GM19351 (cell line): ENCODE measurements at regions not wholly inside any gene's neighbourhood (a gene's known extent, or its start where the extent isn't known, plus 50 kb on each side); places are given as distances from the start of the nearest gene placed in this dataset.

Experiments
- ATAC-seq: cut with Tn5 transposase; IDR thresholded peaks from one replicate; pipeline ENCODE4 v1.9.1; 2021; ENCODE audit warnings: mild to moderate bottlenecking, moderate library complexity; ENCODE audit not compliant: unreplicated experiment

DNA sequence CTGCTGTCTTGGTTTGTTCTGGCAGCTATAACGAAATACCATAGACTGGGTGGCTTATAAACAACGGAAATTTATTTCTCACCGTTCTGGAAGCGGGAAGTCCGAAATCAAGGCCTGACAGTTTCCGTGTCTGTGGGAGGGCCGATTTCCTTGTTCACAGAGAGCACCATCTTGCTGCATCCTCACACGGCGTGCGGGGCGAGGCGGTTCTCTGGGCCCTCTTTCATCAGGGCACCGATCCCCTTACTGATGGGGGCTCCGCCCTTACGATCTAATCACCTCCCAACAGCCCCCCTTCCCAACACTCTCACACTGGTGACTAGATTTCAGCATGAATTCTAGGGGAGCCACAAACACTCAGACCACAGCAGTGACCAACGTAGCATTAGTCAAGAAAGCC lies 578.3 kb upstream of the FAT1 start:
- no peak for ATAC-seq

DNA sequence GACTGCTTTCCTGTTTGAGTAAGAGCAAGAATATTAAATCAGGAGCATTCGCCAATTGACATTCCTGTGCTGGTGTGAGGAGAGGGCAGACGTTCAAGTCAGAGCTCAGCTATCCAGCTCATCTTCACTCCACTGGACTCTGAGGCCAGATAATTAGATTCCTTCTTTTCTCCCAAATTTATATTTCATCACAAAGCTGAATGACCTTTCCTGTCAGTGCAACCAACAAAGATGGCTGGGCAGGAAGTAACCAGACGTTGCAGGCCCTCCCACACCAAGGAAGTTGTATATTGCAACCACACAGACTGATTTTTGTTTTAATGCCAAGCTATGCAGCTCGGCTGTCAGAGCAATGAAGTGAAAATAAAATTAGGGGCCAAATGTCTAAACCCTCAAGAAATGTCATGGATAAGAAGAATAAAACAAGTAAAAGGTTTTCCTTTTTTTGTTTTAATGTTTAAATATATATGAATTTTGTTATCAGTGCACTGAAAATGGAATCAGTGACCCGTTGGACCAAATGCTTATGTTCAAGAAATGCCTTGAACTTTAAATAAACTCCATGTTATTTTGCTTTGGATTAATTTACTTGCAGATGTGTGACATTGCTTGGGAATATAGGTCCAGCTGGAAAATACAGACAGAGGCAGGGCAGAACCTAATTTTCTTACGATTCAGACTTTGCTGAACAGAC lies 578.9 kb upstream of the FAT1 start:
- no peak for ATAC-seq

DNA sequence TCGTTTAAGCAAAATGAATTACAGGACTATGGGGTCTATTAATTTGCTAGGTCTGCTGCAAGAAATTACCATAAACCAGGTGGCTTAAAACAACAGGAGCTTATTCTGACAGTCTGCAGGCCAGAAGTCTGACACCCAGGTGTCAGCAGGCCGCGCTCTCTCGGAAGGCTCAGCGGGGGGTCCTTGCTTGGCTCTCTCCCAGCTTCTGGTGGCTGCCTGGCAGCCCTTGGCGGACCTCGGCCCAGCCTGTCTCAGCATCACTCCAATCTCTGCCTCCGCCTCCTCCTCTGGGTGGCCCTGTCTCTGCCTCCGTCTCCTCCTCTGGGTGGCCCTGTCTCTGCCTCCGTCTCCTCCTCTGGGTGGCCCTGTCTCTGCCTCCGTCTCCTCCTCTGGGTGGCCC lies 580.5 kb upstream of the FAT1 start:
- ATAC-seq: no peak

DNA sequence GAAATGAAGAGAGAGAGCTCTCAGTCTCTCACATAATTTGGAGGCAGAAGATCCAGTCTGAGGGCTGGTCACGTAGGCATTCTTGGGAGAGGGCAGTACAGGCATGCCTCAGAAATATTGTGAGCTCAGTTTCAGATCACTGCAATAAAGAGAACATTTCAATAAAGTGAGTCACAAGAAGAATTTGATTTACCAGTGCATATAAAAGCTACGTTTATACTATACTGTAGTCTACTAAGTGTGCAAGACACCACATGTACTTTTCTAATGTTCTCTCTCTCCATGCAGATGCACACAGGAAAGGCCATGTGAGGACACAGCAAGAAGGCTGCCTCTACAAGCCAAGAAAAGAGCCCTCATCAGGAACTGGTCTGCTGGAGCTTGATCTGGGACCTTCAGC lies 583.5 kb upstream of the FAT1 start:
- no peak for ATAC-seq

DNA sequence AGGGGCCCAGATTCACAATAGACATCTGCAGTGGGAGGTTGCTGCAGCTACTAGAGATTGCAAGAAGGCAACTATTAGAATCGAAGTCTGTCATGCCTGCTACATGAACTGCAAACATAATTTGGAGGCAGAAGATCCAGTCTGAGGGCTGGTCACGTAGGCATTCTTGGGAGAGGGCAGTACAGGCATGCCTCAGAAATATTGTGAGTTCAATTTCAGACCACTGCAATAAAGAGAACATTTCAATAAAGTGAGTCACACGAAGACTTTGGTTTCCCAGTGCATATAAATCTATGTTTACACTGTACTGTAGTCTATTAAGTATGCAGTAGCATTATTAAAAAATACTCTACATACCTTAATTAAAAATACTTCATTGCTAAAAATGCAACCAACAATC lies 585.8 kb upstream of the FAT1 start:
- no peak for ATAC-seq

DNA sequence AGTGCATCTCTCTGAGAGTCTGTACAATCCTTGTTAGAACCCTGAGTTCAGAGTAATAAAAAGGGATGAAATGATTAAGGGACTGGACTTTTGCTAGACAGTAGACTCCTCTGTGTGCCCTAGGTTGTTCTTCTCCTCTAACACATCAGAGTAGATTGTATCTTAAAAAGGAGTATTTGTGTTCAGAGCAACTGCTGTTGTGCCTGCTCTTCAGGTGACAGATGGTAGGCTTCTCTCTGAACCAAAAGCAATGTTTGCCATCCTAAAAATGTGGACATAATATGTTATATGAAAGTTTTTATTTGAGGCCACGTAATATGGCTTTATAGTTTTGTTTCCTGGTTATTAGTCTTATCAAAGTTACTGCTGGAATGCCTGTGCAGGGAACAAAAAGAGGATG lies 588.6 kb upstream of the FAT1 start:
- no peak for ATAC-seq

DNA sequence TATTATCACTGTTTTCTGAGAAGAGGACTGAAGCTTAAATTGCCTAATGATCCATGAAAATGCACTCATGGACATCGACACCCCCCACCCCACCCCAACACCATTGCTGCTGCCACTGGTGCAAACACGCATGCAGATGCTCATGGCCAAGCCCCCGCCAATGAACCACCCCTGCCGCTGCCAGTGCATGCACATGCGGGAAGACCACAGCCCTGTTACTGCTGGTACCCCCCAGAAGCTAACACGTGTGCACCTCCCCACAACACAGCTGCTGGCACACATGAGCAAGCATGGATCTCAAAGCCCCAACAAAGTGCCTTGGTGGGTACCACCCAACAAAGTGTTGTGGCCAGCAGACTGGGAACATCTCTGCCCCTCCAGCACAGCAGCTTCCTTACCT lies 594.1 kb upstream of the FAT1 start:
- ATAC-seq: no peak

DNA sequence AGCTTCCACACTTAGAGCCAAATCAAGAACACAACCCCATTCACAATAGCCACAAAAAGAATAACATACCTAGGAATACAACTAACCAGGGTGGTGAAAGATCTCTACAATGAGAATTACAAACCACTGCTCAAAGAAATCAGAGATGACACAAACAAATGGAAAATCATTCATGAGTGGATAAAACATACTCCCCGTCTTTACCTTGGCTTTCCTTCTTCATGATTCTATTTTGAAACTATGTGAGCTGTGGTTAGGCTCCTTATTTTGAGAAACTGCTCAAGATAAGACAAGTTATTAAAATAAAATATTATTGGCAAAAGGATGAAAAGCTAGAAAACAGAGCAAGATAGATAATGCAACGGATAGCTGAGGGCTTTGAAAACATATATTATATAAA lies 598.1 kb upstream of the FAT1 start:
- no peak for ATAC-seq

DNA sequence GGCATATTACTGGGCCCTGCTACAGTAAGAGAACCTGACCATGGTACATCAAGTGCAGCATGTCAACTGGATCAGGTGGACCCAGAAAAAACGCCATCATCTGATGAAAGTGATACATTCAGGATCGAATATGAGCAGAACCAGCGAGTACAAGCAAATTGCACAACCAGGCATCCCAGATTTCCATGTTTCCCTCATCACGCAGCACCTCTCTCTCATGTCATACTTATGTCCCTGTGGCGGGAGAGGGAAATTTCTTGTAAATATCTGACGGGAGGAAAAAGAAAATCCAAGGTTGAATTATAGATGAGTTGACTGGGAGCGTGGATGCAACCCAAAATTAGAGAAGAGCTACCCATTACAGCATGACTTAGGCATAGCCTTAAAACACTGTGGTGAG lies 608.5 kb upstream of the FAT1 start:
- ATAC-seq: no peak

DNA sequence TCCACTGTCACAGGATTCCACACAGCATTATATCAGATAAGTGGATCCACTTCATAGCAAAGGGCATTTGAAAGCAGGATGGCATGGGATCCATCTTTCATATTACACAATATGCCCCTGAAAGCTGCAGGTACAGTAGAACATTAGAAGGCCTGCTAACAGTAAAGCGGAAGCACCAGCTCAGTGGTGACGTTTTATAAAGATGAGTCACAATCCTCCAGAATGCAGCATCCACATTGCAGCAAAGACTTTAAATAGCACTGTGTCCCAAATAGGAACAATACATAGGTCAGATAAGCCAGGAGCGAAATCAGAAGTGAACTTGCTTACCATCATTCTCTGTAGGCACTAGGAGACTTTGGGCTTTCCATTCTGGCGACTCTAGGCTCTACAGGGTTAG lies 609.5 kb upstream of the FAT1 start:
- ATAC-seq: no peak

DNA sequence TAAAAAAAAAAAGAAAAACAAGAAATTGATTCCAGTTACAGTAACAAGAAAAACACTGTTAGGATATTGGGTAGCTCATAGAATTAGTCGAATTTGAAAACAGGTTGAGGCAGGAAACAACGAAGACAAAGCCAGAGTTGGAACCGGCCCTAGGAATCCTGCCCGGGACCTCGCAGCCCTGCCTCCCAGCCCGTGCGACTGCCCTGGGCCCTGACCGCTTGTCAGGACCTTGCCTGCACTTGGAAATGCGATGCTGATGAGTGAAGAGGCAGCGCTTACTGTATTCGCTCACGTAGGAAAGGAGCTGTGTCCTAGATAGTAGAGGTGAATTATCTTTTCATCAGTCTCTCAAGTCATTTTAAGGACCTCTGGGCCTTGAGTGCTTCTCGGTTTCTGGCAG lies 611.7 kb upstream of the FAT1 start:
- no peak for ATAC-seq

DNA sequence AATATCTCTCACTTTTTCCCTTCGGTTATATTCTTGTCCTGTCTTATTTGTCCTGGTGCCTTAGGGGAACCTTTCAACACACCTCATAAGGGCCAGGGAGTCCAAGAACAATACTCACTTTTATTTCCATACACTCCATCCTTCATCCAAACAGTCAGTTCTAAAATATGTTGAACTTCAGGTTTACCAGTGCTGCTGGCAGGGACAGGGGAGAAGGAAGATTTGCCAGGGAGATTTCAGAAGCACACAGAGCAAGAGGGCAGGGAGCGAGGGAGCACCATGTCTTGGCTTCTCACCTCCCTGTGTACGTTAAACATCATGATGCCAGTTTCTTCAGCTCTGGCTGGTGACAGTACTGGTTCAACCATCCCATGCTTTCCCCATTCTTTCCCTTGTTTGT lies 631.1 kb upstream of the FAT1 start:
- no peak for ATAC-seq

DNA sequence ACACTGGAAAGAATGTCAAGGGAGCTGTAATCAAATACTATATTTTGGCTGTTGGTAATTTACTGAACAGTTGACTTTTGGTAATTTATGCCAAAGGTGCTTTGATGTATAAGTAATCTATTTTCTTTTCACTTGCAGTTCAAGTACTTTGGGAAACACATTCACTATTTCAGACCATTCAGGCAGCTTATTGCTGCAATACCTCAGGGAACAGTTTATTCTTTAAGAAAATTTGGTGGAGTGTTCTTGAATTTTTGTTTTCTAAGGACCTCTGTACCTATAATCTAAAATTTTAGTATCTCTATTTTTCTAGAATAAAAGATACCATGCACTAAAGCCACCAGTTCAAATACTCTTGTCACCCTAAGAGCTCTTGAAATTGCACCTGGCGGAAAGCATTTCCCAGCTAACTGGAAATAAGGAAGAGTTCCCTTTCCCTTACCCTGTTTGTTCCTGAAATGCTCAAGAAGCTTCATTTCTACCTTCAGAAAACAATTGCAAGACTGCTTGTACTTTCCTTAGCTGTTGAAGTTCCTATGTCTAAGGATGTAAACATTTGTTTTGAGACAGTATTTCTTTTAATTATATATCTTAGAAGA lies 633.5 kb upstream of the FAT1 start:
- ATAC-seq: no peak

DNA sequence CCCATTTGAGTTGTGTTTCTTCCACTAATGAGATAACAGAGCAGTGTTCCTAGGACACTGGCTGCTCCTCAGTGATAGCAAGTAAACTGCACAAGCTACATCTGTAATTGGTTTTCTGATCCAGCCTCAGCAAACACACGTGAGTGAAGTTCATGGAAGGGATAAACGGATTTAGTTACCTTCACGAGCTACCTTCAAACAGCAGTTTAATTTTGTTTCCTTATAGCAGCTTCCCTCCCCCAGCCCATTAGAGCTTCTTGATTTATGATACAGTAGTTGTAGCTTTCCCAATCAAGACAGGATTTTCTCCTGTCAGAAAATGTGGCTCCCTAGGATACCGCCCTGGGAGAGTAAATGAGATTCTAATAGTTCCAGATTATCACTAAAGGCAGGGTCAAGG lies 634.2 kb upstream of the FAT1 start:
- no peak for ATAC-seq

DNA sequence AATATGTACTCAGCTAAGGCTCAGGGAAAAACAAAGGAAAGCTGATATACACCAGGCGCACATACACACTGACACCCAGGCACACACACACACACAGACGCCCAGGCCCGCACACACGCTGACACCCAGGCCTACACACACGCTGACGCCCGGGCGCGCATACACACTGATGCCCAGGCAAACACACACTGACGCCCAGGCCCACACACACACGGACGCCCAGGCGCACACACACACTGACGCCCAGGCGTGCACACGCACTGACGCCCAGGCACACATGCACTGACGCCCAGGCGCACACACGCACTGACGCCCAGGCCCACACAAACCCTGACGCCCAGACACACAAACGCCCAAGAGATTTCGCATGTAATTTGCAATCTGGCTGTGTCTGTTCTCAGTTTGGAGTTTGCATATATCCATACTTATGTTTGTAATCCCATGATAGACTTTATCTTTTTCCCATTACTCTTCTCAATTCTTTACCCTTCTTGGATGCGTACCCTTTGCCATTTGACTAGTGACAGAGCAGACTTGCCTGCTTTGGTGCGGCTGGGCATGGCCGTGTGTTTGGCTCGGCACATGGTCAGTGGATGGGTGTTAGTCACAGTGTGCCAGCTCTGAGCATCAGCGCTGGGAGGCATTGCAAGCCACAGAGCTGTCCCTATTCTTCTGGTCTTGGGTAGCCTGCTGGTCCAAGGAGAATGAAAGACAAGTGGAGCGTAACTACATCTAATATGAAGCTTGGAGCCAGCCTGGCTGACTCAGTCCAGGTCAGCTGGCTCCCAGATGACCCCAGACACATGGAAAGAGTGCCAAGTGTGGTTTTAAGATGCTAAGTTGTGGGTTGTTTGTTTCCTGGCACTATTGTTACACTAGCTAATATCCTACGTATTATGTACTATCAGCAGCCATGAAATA lies 632.4 kb upstream of the ZFP42 start:
- ATAC-seq: no peak

DNA sequence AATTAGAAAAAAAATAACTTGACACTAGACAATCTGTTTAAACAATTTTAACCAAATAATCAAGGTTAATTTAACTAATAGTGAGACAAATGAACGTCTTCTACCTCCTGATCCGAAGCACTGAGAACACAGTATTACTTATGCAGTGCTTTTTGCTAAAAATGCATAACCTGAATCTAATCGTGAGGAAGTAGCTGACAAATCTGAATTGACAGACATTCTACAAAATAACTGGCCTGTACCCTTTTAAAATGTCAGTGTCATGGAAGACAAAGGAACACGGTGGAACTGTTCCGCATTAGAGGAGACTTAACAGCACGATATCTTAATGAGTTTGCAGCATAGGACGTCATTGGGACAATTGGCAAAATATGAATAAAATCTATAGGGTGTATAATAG lies 631.2 kb upstream of the ZFP42 start:
- ATAC-seq: no peak

DNA sequence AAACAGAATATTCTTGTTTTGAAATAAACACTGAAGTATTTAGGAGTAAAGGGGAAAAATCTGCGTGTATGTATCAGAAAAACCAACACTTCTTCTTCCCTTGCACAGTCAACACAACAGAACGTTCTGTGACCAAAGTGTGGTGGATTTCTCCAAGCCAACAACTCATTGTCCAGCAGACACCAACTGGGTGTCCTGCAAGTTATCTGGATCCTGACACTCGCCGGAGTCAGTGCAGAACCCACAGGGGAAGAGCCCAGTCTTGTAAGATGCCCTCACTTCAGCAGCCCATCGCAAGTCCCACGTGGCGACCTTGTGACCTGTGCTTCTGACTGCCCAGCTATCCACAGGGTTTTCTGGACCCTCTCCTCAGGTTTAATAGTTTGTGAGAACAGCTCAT lies 630.7 kb upstream of the ZFP42 start:
- no peak for ATAC-seq

DNA sequence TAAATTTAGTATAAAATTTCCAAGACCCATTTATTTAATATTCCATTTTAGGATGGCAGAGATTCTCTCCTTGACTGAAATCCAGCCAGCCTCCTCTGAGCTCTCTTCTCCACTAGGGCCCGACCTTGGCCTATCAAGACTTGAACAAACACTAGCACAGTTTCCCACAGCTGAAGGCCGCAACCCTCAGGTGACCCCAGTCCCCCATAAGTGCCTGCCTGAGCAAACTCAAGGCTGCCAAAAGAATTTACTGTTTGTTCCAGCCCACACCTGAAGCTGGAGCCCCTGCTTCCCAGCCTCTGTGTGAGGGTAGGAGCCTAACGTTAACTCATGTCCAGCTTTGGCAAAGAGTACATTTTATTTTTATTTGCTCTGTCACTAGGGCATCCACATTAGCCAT lies 629.0 kb upstream of the ZFP42 start:
- ATAC-seq: no peak

DNA sequence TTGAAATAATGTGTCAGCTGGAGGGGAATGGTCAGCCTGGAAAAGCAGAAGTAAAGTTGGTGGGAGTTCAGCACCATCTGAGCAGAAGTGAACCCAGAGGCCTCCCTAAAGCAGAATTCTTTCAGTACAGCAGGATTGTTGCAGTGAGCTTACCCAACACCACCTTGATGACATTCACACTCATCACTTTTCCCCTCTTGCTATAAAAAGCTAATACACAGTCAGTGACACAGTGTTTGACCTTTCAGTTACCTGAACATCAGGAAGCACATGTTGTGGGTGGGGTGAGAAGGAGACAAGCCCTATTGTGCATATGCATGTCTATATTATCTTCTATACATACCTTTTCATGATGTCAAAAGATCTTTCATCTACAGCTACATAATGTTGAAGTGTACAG lies 624.7 kb upstream of the ZFP42 start:
- ATAC-seq: no peak

DNA sequence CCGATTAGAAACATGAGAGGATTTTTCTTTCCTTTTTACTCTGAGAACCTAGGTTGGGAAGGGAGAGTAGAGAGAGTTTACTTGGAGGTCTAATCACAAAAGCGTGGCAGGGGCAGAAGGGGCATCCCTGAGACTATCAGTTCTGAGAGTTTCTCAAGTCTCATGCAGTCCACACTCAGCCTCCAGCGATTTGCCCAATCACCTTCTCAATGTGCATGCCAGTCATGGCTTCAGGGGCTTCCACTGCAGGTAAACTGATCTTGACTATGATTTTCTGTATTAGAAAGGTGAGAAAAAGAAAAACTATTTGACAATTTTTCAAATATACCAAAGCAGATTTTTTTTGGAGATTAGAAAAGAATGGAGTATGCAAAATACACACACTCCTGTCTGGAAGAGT lies 617.1 kb upstream of the ZFP42 start:
- no peak for ATAC-seq

DNA sequence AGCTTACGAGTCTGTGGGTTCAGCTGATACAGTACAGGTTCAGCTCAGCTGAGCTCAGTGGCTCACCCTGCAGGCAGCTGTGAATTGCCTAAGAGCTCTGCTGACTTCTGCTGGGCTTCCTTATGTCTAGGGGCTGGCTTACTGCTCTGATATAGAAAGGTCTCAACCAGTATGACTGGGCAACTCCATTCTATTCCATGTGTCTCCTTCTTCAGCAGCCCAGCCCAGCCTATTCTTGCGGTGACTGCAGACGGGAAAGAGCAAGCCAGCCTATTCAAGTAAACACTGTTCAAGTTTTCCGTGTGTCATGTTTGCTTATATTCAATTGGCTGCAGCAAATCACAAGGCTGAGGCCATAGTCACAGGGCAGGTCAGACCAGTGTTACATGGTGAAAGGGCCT lies 615.4 kb upstream of the ZFP42 start:
- no peak for ATAC-seq

DNA sequence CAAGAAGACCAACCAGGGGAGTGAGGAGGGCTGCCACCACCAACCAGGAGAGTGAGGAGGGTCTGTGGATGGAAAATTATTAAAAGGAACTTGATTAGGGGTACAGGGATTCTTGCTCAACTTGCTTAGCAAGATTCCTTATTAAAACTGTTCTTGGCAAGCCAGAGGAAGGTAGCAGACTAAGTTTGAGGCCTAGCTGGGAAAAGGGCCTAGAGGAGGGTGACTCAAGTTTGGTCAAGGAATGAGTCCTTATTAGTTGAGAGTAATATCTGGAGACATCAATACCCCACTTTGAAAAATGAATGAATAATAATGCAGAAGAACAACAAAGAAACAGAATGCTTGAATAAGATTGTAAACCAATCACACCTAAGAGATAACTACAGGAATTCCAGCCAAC lies 612.4 kb upstream of the ZFP42 start:
- no peak for ATAC-seq
